ENCODE measurements at regions not wholly inside any gene's neighbourhood (a gene's known extent, or its start where the extent isn't known, plus 50 kb on each side); places are given as distances from the start of the nearest gene placed in this dataset.
"Not testable (repeated sequence)": the region's sequence is repeated elsewhere in the genome, so short reads cannot be mapped to it uniquely, and the experiment has no call there.

DNA sequence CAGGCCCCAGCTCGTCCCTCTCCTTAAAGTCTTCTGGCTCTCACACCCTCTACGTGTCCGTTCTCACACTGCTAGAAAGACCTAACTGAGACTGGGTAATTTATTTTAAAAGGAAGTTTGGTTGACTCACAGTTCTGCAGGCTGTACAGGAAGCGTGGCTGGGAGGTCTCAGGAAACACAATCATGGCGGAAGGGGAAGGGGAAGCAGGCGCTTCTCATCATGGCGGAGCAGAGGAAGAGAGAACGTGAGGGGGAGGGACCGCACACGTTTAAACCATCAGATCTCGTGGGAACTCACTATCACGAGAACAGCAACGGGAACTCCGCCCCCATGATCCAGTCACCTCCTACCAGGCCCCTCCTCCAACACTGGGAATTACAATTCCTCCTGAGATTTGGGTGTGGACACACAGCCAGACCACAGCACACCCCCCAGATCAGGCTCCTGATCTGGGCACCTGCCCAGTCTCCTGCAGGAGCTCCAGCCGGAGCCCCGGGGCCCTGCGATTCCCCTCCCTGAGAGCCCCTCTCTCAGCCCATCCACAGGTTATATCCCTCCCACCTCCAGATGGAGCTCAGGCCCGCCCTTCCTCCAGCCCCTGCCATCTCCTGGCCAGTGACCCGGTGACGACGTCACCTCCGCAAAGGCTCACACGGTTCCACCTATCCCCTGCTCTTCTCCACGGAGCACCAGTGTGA lies 170.2 kb downstream of the BRD1 start:
- no peak for DNase-seq

DNA sequence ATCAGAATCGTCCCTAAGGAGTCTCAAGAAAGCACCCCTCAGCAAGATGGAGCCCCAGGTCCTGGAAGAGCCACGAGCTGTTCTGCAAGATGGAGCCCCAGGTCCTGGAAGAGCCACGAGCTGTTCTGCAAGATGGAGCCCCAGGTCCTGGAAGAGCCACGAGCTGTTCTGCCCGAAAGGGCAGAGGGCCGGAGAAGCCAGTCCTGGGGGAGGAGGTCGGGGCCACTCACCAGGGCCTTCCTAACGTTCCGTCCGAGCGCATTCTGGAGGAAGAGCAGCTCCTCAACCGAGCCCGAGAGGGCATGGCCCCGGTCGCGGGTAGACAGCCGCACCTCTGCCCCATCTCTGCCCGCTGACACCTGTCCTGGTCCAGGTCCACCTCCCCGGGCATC lies 170.8 kb downstream of the BRD1 start:
- DNase-seq: not testable (repeated sequence)

DNA sequence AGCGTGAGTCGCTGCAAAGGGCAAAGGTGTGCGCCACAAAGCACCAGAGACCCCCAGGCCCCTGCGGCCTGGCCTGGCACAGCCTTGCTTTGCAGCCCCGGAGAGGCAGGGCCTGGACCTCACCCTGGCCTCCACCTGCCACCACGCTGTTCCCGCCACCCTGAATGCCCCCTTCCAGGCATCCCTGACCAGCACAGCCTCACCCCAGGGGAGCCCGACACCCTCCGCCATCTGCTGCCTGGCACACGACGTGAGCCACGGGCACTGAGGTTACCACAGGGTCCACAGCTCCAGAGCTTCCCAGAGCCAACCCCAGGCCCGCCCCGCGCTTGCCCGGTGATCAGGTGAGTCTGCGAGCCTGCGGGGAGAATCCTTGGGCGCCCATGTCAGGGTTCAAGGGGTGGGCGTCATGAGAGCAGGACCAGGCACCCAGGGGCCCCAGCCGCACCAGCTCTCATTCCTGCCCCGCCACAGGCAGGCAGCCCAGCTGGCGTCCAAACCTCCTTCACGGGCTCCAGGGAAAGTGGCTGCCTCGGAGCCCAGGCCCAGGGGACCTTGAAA lies 171.3 kb downstream of the BRD1 start:
- DNase-seq: no peak

DNA sequence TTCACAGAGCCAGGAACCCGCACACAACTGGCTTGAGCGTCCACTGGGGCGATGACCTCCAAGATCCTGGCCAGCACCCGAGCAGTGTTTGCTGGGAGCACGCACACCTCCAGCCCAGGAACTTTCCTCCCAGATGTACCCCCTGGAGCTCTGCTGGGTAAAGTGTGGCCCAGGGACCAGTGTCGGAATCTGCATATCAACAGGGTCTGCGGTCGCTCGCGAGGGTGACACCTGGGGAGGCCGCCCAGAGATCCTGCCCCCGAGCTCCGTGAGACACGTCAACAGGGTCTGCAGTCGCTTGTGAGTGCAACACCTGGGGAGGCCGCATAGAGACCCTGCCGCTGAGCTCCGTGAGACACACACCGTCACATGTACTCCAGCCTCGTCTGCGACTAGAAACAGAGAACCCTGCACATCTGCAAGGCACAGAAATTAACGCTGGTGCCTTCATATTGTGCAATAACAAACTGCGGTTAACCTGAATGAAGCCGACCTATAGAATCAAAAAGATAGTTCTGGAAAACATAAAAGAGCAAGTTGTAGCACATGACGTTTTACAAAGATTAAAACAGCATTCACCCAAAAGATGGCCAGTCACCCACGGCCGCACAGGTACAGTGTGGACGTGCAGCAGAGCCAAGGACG lies 172.4 kb downstream of the BRD1 start:
- no peak for DNase-seq

DNA sequence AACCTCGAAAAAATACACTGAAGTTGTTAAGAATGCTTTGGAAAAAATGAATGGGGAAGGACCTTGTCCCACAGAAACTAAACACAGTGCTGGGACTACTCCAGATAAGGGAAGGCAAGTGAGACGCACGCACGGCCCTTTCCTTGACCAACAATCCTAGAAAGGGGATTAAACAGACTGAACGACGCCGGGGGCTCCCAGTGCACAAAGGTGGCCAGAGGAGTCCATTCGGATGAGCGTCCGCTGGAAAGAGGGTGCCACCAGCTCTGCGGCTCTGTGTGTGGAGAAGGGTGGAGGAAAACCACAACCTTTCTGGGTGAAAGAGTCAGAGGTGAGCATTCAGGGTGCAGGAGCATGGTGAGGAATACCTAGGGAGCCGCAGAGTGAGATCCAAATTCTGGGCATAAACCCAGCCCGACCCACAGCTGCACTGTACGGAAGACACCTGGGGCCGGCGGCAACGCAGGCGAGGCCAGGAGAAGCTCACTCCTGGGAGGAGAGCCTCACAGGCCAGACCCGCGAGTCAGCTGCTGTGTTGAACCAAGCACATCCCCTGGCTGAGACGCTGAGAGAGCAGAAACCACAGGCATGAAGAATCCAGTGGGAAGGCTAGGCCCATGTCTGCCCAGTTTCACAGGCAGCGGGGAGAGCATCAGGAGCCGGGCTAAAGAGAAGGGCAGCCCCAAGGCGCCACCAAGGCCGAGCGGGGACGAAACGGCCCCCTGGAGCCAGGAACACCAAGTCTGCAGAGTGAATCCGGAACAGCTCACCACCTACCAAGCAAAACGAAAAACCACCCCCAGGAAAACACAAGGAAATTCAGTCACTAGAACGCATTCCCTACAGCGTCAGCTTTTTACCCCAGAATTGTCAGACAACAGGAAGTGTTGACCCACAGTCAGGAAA lies 177.1 kb downstream of the BRD1 start:
- no peak for DNase-seq

DNA sequence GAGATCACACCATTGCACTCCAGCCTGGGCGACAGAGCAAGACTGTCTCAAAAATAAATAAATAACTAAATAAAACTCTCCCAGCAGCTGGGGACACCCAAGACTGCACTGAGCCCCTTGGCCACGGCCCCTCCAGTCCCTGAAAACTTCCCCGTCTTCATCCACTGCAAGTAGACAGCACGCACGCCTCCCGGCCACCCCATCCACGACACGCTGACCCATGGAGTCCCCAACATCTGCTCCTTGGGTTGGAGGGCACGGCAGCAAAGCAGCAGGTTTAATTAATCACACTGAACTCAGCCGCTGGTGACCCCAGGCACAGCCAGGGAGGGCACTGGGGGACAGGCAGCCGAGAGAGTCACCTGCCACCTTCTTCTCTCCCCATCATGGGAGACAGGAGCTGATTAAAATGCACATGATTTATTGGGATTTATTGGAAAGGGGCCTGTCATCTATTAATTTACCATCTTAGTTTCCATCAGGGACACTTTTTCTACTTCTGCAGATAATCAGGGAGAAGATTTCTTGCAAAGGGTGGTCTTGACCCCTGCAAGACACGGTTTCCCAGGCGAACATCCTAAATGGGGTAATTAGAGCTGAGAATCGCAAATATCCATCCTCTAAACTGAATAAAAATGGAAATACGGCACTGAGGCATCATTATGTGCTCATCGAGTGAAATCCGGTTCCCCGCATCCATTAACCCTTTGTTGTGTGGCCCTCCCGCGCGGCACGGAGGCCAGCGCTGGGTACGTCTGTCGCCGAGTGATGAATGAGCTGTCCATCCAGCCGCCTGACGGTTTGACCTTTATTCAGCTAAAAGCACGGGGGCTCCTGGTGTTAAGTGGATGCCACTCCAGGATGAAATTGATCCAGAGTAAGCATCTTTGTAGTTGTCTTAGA lies 178.3 kb downstream of the BRD1 start:
- no peak for DNase-seq

DNA sequence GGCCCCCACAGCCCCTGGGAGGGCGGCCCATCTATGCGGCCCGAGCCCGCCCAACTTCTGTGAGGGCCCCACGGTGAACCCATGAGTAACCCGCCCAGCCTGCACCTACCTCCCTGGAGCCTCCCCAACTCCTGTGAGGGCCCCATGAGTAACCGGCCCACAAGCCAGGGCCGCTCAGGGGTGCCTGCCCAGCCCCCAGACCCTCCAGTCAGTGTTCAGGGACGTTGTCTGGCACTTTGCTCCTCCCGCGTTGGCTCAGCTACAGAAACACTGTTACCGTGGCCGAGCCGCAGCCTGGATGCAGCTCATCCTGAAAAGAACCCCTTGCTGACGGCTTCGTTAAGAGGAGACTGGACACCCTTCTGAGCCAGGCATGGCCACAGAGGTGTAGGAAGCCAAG lies 179.6 kb downstream of the BRD1 start:
- DNase-seq: no peak

DNA sequence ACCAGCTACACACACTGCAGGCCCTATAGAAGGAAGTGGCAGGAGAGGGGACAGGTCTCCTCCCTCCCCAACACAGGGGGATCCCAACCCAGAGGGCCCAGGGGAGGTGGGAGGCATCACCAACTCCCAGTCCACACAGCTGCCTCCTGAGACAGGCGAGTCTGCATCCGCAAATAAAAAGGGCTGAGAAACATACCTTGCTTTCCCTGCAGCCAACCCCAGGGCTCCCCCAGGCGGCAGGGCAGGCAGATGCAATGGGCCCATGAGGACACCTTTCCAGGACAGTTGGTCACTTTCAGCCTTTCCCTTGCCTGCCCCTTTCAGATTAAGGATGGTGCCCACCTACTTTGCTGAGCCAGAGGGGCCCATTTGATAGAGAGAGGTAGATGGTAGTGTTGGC lies 180.0 kb downstream of the BRD1 start:
- no peak for DNase-seq

DNA sequence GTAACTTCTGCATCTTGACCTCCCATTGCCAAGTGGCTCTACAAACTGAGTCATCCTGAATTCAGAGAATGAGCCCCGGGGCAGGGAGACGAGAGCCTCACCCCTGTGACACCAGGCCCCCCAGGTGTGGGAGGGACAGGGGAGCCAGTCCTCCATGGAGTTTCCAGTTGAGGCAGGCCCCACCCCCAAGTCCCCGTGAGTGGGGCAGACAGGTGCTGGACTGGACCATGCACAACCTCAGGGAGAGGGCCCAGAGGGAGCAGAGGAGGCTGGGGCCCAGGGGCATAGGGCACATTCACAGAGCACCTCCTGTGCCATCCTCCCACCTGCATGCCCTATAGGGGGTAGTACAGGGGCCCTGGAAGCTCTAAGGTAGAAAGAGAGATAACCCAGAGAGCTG lies 180.8 kb downstream of the BRD1 start:
- DNase-seq: no peak

DNA sequence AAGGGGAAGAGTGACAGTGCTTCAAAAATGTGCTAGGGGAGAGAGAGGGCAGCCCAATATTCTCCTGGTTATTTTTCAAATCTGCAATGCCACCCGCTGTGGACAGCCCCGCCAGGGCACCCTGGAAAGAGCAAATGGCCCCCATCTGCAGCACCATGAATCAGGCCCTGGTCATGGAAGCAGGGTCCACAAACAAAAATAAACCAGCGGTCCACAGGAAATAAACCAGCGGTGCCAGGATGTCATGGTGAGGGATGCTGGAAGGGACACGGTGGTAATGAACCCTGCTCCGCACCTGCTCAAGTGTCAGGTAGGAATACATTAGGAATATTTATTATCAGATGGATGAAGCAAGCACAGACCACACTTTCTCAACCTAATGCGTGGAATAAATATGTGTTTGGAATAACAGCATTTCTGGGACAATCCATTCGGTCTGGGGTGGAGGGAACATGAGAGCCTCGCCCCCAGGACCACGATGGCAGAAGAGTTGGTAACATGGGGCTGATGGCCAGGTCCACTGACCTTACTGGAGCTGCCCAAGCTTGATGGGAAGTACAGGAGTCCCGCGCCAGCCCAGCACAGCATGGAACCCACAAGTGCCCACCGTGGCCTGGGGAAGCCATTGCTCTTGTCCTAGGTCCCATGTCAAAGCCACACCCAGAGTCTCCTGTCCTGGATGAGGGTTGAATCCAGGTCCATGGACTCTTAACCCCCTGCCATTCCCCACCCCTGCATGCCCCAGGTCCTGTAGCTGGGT lies 181.7 kb downstream of the BRD1 start:
- DNase-seq: no peak

DNA sequence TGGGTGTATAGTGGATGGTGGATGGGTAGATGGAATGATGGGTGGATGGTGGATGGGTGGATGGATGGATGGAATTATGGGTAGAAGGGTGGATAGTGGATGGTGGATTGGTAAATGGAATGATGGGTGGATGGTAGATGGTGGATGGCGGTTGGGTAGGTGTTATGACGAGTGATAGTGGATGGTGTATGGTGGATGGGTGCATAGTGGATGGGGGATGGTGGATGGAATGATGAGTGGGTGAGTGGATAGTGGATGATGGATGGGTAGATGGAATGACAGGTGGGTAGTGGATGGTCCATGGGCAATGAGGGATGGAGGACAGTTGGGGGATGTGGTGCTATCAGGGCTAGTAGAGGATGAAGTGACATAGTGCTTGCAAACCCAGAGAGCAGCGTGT lies 182.4 kb downstream of the BRD1 start:
- no peak for DNase-seq

DNA sequence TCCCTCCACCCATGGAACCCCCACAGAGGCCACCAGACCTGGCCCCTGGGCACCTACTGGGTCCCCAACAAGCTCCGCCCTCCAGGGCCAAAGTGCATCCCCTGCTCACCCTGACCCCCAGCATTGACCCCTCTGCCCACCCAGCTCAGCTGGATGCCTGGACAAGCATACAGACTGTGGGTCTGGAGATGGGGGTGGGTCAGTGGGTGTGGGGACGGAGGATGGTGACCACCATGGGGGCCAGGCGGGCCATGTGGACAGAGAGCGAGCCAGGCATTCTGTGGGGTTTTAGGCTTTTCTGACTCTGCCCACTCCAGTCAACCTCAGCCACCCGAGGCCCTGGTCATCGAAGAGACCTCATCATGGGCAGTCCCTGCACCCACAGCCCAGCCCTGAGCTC lies 183.7 kb downstream of the BRD1 start:
- DNase-seq: no peak

DNA sequence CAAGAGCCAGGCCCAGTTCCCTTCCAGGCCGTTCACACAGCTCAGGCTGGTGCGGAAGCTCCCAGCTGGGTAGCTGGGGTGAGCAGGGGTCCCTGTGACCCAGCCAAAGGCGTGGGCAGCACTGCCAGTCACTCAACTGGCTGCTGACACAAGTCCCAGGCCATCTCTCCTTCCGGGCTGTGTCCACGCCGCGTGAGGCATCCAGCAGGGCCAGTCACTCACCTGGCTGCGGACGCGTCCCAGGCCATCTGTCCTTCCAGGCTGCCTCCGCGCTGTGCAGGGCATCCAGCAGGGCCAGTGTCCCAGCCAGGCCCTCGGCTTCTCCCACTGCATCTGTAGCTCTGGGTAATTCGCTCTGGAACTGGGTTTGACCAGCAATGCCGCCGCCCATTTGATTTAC lies 184.2 kb downstream of the BRD1 start:
- DNase-seq: no peak

DNA sequence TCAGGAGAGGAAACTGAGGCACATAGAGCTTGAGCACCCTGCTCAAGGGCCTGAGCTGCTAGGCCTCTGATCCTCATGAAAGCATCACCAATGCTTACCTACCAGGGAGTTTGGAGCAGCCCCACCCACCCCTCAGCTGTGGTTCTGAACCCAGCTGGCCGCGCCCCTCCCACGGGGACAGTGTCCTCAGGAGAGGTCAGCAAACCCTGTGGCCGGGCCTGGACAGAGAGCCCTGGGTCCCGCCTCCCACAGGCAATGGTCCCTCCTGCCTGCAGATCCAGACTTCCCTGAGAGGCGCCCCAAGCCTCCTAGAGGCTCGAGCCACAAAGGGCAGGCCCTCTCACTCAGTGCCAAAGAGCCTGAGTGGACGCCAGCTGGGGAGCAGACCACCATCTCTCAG lies 184.9 kb downstream of the BRD1 start:
- DNase-seq: no peak

DNA sequence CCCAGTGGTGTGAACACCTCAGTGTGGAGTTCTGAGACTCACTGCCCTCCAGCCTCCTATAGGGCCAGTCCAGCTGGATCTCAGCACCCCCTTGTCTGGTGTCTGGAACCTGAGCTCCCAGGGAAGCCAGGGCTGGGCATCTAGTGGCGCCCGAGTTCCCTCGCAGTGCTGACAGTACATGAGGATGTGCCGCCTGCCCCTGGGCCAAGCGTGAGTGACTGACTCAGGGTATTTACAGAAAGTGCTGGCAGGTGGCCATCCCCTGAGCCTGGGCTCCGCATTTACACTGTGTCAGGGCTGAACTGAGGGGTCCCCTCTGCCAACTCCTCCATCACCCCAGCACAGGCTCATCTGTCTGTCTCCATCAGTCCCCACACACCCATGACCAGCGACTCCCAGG lies 185.3 kb downstream of the BRD1 start:
- no peak for DNase-seq

DNA sequence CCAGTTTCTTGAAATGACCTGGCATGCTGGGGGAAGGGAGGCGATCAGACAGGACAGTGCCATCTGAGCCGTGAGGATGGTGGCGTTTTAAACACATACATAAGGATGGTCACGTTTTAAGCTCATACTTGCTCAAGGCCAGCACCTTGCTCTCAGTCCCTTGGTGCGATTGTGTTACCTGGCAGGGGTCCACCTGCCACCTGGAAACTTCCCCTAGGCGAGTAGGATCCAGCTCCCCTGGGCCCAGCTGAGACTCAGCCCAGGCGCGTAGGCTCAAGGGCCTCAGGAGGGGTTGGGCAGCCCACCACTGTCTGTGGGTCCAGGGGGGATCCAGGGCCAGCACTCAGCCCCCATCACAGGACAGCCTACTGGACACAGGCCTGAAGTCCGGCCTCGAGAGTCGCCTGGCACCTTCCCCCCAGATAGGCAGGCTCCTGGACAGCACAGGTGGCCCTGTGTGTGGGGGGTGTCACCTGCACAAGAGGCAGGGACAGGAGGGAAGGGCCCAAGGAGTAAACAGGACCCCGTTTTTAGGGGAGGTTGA lies 185.8 kb downstream of the BRD1 start:
- no peak for DNase-seq

DNA sequence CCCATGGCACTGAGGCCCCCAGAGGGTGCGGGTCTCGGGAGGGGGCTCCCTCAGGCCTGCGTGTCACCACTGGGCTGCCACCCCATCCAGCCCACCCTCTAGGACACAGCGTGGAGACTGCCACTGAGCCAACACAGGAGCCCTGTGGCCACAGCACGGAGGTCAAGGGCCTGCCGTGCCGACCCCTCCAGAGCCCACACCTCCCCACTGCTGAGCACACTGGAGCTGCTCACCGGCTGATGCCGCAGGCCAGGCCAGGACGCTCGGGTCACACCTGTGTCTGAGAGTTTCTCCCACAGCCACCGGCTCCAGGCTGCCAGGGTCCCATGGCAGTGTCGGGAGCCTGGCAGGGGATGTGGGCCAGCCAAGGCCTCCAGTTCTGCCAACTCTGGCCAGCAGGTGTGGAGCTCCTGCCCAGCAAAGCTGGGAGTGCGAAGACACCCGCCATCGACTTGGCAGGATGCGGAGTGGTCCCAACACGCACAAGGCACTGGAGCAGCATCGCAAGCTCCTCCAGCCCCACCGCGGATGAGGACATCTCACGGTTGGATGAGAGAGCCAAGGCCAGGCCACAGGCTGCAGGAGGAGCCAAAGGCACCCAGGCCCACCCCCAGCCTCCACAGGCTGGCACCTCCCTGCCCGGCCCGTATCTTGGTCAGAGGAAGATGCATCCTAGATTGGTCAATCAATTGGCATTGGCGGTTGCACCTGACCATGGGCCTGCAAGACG lies 187.1 kb downstream of the BRD1 start:
- no peak for DNase-seq

DNA sequence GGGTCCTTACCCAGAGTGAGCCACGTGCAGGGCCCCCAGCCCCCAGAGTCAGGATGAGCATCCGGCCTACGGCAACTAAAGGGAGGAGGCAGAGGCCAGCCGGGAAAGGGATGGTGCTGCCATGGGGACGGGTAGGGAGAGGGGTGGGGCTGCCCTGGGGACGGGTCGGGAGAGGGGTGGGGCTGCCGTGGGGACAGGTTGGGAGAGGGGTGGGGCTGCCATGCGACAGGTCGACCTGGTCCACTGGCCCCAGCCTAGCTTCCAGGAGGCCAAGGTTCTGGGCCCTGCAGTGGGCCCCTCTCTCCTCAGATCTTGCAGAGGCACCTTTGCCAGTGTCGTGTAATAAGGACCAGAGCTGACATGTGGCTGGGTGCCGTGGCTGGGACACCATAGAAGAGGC lies 187.7 kb downstream of the BRD1 start:
- DNase-seq: no peak

DNA sequence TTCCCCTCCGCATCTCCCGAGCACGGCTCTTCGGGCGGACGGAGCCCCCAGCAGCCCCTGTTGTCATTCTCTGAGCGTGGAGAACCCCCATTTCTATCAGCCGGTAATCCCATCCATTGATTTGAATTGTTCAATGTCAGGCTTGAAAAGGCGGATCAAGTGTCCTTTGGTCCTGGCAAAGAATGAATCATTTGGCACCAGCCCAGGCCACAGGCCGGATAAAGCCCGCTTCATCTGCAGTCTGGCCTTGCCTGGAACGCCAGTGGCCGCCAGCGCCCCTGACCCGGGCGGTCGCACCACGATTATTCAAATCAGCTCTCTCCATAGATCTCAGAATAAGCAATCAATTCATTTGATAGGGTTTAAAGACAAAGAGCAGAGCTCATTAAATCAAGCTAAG lies 188.9 kb downstream of the BRD1 start:
- DNase-seq: no peak

DNA sequence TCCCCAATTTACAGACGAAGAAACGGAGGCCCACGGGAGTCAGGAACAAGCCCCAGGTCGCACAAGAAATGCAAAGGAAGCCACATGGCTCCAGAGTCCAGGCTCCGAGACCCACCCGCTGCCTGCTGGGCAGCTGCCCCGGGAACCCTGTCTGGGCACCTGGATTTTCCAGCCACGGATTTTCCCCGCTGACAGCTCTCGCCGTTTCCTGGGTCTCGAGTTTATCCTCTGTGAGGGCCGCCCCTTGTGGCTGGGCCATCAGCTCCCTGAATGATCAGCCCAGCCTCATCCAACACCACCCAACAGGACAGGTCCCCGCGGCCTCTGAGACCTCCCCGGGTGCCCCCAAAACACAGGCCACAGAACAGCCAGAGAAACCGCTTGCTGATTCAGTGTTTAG lies 189.7 kb downstream of the BRD1 start:
- DNase-seq: no peak

DNA sequence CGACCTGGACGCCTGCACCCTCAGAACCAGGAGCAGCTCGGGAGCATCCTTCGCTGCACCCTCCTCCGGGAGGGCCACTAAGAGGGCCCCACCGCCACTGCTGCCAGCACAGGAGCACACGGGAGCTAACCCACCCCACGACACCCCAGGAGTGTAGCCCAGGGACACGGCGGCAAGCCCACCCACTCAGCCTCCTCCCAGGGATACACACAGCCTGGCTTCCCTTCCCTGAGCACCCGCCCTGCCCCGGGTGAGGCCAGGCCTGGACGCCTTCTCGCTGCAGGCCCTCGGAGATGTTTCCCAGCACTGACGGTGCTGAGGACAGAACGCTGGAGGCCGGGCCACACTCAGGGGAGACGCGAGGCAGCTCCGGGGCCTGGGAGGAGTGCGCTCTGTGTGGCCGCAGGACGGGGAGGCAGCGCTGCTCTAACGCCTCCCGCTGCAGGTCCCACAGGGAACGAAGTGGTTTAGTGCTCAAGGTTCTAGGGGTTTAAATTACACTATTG lies 190.4 kb downstream of the BRD1 start:
- no peak for DNase-seq
